ENCODE measurements at regions not wholly inside any gene's neighbourhood (a gene's known extent, or its start where the extent isn't known, plus 50 kb on each side); places are given as distances from the start of the nearest gene placed in this dataset.

- TF ChIP-seq, protein P1, sequence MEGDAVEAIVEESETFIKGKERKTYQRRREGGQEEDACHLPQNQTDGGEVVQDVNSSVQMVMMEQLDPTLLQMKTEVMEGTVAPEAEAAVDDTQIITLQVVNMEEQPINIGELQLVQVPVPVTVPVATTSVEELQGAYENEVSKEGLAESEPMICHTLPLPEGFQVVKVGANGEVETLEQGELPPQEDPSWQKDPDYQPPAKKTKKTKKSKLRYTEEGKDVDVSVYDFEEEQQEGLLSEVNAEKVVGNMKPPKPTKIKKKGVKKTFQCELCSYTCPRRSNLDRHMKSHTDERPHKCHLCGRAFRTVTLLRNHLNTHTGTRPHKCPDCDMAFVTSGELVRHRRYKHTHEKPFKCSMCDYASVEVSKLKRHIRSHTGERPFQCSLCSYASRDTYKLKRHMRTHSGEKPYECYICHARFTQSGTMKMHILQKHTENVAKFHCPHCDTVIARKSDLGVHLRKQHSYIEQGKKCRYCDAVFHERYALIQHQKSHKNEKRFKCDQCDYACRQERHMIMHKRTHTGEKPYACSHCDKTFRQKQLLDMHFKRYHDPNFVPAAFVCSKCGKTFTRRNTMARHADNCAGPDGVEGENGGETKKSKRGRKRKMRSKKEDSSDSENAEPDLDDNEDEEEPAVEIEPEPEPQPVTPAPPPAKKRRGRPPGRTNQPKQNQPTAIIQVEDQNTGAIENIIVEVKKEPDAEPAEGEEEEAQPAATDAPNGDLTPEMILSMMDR (conservative IDR thresholded peaks at IDR 0.05; ENCODE audit: low read depth, low read length), result no peak
- no peak for TF ChIP-seq EZH2 (IDR thresholded peaks at IDR 0.05; ENCODE audit: low read length, unreplicated experiment)
- TF ChIP-seq EZH2phosphoT487 (IDR thresholded peaks at IDR 0.05; ENCODE audit: borderline replicate concordance, low read length), result no peak
These were observed 234.6 kb downstream of the SLITRK6 start for GRCh38 chr13:85564598-85564997.
